Endometrium (tissue), 2 donors: ENCODE measurements at regions not wholly inside any gene's neighbourhood (a gene's known extent, or its start where the extent isn't known, plus 50 kb on each side); places are given as distances from the start of the nearest gene placed in this dataset.

Experiments
- FAIRE-seq: peaks from 2 replicates; lab custom pipeline; 2012; peaks lifted over from hg19 to GRCh38; lab: Jason Lieb, UNC
- donor health status: control.
- donor health status: control.

GRCh38 chr6:130766239-130767144 lies 60.7 kb upstream of the SMLR1 start:
- FAIRE-seq: no peak

DNA sequence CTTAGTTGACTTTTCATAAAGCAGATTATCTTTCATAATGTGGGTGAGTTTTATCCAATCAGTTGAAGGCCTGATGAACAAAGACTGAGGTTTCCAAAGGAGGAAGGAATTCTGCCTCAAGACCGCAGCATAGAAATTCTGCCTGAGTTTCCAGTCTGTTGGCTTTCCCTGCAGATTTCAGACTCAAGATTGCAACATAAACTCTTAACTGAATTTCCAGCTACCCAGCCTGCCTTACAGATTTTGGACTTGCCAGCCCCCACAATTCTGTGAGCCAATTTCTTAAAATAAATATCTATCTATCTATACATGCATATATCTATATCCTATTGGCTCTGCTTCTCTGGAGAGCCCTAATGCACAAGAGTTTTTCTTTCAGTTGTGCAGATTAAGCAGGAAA lies 57.3 kb upstream of the SMLR1 start:
- no peak for FAIRE-seq

DNA sequence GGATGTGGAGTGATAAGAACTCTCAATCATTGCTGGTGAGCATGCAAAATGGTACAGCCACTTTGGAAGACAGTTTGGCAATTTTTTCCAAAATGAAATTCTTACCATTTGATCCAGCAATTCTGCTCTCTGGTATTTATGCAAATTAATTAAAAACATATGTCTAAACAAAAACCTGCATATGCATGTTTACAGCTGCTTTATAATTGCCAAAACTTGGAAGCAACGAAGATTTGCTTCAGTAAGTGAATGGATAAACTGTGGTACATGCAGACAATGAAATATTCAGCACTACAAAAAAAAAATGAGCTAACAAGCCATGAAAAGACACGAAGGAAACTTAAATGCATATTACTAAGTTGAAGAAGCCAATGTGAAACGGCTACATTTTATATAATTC lies 55.5 kb upstream of the SMLR1 start:
- peak; percentile 18 for FAIRE-seq

GRCh38 chr6:130773860-130774259 lies 53.3 kb upstream of the SMLR1 start:
- FAIRE-seq: no peak

DNA sequence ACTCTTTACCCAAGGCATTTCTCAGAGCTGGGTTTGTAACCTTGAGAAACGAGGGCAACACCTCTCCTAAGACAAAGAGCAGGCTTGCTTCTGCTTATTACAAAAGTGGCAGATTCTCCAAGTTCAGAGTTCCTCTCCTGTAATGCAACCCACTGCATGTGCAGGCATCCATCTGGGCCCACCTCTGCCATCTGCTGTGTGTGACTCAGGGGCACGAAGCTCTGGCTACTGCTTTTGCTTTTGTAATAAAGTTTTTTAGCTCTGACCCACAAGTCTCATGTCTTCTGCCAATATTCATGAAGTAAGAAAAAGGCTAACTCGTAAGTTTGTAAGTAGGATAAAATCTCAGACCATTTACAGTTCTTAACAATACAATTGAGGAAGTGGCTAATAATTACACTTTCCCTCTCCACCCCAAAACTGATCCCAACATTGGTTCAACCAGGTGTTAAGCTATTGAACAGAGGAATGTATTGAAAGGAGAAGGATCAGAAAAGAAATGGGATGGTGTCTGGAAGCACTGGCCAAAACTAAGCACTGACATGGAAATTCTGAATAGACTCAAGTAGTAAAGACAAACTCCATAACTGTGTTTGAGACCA lies 51.7 kb upstream of the SMLR1 start:
- no peak for FAIRE-seq

DNA sequence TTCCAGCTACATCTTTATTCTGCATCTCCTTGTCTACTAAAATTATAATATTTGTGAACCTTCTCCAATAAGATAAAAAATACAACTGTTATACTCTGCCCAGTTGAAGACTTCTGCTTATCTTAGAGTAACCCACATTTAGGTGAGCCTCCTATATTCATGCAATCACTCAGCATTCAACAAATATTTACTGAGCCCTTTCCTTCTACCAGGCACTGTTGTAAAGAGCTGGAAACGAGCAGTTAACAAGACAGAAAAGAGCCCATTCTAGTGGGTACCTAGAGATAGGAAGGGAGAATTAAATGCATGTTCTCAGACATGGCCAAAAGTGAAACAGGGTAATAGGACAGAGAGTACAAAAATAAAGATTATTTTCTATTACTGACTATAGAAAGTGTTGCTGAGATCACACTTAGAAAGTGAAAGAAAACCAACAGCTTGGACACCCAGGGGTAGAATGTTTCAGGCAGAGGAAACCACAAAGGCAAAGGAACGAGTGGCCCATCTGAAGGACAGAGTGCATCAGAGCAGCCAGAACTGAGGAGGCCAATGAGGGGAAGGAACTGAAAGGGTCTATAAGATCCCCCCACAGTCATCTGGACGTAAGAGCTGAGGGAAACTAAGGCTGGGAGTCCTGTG lies 50.8 kb upstream of the SMLR1 start:
- FAIRE-seq: no peak
